HG03097 (cell line): ENCODE measurements at regions not wholly inside any gene's neighbourhood (a gene's known extent, or its start where the extent isn't known, plus 50 kb on each side); places are given as distances from the start of the nearest gene placed in this dataset.

Experiments used
- ATAC-seq: cut with Tn5 transposase; IDR thresholded peaks from one replicate; pipeline ENCODE4 v1.9.1; 2021; ENCODE audit not compliant: unreplicated experiment, low FRiP score

GRCh38 chr11:104370478-104370877 is 206.5 kb upstream of the PDGFD start:
- ATAC-seq = no peak

DNA sequence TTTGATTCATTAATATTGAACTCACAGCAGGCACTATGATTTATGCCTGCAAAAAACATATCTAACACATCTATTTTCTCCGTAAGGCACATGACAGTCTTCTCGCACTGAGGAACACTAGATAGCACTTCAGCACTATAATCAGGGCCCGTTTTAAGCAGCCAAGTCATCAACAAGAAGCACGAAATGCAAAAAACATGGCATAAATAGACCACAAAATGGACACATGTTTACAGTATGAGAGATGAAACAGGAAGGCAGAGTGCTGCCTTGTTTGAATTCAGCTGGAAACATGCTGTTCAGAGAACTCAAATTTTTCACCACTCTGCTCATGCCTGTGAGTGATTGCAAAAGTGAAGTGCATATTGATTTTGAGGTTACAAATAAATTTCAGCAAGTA is 205.8 kb upstream of the PDGFD start:
- ATAC-seq = no peak

DNA sequence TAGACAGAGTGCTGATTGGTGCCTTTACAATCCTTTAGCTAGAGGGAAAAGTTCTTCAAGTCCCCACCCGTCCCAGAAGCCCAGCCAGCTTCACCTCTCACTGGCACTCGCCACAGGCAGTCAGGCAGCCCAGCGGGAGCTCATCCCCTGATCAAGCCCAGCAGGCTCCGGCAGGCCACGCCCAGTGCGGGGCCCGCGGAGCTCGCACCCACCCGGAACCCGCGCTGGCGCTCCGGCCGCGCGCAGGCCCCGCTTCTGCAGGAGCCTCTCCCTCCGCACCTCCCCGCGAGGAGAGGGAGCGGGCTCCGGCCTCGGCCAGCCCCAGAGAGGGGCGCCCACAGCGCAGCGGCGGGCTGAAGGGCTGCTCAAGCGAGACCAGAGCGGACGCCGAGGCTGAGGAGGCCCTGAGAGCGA is 202.4 kb upstream of the PDGFD start:
- ATAC-seq = no peak

GRCh38 chr11:104365676-104366075 is 201.7 kb upstream of the PDGFD start:
- no peak for ATAC-seq

DNA sequence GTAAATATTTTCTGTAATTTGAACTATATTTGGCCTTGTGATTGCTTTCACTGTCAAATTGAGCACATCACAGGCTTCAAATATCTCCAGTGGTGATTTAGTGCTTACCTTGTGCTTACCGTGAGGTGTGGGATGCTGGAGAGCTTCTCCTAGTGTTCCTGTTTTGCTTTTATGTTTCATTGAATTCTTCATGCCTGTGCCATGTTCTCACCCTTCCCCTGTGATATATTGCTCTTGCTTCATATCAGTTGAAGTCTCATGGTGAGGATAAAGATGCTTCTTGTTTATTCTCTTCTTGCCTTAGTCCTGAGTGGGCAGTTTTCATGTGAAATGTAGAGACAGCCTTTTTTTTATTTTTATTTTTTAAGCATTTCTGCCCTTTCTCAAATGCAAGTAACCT is 198.0 kb upstream of the PDGFD start:
- no peak for ATAC-seq

DNA sequence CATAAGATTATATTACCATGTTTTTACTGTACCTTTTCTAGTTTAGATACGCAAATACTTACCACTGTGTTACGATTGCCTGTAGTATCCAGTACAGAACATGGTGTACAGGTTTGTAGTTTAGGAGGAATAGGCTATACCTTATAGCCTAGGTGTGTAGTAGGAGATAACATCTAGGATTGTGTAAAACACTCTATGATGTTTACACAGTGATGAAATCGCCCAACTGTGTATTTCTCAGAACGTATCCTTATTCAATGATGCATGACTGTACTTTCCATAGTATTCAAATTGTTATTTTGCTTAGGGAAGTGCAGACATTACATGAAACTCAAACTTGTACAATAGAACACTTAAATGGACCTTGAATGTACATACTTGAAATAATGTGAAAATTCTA is 188.1 kb upstream of the PDGFD start:
- ATAC-seq = no peak

DNA sequence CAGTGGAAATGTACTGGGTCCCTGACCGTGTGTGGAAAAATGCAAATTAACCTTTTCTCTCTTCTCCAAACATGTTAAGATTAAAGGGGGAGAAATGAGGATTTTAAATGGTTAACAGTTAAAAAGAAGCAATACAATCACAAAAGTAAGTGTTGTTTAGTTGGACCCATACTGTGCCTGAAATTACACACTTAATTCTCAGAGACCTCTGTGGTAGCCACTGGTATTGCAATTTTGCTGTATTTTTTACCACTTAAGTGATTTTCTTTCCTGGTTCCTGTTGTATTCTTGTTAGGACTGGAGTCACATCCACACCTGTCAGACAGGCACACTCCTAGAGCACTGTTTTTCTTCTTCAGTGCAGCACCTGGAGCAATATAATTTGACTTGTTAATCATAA is 179.6 kb upstream of the PDGFD start:
- ATAC-seq = no peak

GRCh38 chr11:104340590-104340989 is 176.6 kb upstream of the PDGFD start:
- no peak for ATAC-seq

GRCh38 chr11:104339380-104339831 is 175.5 kb upstream of the PDGFD start:
- no peak for ATAC-seq

DNA sequence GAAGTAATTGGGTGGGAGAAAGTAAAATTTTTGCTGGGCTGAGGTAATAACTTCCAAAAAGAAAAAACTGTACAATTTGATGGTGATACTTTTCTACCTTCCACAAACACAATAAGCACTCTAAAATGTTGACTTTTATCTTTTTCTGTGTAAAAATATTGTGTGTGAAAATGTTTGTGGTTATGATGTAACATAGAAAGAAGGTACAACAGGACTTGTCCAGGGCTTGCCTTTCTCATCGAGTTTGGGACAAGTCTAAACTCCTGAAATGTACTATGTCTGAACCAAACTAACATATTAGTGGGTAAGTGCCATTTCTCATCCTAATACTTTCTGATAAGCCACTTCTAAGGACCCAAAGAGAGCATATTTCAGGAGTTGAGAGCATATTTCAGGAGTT is 174.2 kb upstream of the PDGFD start:
- ATAC-seq = no peak

GRCh38 chr11:104337273-104337672 is 173.3 kb upstream of the PDGFD start:
- ATAC-seq = no peak

DNA sequence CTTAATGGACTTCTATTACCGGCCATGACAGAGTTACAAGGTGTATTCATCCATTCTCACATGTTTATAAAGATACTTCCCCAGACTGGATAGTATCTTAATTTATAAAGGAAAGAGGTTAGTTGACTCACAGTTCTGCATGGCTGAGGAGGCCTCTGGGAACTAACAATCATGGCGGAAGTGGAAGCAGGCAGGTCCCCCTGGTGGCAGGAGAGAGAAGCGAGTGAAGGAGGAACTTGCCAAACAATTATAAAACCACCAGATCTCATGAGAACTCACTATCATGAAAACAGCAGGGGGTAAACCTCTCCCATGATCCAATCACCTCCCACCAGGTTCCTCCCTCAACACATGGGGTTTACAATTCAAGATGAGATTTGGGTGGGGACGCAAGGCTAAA is 170.0 kb upstream of the PDGFD start:
- no peak for ATAC-seq

DNA sequence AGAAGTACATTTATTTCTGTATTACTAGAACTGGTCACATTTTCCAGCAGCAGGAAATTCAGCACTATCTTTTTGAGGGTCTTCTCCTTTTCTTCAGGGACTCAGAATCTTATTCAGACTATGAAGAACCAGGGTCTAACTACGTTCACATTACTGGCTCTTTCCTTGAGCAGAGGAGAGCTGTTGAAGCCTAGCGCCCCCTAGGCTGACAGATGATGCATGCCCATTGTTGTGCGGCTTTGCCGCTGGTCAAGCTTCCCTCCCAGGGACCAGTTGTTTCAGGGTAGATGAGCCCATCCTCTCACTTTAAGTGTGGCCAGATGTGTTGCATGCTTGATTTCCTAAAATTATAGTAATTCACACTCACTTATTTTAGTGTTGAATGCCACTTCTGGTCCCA is 168.2 kb upstream of the PDGFD start:
- ATAC-seq = no peak

DNA sequence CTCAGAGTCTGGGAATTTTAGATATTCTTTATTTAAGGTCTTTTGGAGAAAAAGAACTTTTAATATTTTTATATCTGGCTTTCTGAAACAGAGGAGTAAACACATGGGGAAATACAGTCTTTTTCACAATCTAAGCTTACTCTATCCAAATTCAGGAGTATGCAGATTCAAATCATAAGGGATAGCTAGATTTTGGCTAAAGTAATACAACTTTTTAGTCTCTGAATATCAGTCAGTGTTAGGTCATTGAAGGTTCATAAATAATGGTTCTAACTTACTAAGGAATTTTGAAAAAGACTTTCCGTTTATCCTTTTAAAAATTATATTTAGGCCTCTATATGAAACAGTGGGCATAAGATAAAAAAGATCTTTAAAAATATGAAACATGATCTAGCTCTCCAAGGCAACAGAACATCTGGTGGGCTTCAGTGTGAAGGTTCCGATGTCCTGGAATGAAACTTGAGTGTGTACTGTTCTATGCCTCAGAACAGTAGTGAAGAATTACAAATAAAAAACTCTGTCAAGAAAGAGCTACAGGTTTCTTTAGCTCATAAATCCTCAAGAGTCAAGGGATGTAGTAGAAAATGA is 165.2 kb upstream of the PDGFD start:
- no peak for ATAC-seq

DNA sequence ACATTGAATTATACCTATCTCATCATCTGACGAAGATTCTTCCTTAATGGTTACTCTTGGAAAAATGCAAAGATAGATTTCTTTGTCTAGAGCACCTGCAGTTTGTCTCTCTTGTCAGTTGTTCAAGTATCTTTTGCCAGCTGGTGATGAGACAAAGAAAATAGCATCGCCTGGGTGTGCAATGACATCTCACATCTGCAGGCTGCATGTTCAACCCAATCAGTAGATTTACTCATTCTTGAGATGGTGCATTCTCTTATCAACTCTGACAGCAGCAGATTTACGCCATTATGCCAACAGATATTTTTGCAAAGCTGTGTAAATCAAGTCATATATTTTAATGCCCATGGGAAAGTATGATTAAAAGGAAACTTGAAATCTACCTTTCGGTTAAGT is 164.6 kb upstream of the PDGFD start:
- no peak for ATAC-seq

DNA sequence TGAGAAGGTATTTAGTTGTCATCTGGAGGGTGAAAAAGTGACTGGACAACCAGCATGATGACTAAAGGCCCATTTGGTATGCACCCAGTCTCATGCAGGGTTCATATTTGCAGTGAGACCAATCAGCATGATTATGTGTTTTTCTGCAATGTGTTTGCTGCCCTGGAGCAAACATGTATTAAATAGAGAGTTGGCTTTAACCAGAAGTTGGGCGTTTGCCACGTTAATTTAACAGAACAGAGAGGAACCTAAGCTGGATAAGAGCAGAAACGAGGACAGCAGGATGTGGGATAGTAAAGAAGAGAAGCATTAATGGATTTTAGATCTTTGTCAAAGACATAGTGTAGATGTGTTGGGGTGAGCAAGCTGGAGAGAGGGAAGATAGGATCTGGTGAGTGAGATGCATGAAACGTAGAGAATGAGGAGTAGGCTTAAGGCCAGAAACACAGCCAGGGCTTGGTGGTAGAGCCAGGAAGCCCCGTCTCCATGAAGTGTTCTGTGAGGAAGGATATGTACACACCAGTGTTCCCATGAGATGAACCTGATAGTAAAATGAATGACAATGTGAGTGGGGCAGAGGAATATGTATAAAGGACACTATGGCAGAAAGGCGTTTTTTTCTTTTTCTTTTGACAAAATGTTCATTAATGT is 164.0 kb upstream of the PDGFD start:
- ATAC-seq = no peak

DNA sequence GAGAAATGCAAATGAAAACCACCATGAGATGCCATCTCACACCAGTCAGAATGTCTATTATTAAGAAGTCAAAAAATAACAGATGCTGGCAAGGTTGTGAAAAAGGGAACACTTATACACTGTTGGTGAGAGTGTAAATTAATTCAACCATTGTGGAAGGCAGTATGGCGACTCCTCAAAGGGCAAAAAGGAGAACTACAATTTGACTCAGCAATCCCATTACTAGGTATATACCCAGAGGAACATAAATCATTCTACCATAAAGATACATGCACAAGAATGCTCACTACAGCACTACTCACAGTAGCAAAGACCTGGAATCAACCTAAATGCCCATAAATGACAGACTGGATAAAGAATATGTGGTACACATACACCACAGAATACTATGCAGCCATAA is 161.1 kb upstream of the PDGFD start:
- ATAC-seq = no peak

DNA sequence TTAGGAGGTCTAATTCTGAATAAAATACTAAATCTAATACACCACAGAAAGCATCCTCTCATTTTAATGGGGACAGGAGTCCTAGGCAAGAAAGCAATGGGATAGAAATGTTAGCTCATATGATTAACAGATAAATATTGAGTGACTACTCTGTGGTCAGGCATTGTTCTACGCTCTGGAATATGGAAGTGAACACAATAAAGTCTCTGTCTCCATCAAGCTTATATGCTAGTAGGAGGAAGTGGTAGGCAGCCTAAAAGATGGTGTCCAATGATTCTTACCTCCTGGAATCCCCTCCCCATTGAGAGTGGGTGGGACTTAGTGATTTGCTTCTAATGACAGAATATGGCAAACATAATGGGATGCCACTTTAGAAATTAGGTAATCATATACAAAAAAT is 160.3 kb upstream of the PDGFD start:
- no peak for ATAC-seq

GRCh38 chr11:104323841-104324240 is 159.9 kb upstream of the PDGFD start:
- no peak for ATAC-seq

DNA sequence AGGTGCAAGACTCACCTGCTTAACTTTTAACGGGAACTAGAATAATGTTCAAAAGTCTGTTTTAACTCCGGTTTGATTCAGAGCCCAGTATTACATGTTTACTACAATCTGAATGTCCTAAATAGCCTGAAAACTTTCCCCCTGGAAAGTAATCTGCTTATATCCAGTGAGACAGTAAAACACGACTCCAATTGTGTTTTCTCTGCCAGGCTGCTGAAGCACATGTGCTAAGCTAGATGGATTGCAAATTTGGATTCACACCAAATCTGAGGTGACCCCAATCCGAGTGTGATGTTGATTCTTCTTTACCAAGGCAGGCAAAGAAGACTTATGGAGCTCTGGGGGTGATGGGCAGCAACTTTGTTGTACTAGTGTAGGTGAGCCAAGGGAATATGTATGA is 158.7 kb upstream of the PDGFD start:
- no peak for ATAC-seq

DNA sequence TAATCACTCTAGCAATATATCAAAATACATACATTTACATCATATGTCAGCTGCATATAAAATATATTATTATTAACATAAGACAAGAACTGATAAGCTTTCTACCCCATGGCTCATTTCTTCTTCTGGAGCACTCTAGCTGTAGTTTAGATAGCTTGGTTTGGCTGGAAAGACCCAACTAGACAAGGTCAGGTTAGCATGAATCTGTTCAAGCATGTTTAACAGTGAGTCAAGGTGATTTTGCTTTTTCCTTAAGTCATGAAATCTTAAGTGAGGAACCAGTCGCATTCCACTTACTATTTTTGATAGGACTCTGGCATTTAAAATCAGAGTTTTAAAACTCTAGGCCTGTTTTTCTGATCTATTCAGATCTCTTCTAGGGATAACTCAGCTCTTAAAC is 157.0 kb upstream of the PDGFD start:
- no peak for ATAC-seq

GRCh38 chr11:104320097-104320496 is 156.2 kb upstream of the PDGFD start:
- ATAC-seq = no peak

DNA sequence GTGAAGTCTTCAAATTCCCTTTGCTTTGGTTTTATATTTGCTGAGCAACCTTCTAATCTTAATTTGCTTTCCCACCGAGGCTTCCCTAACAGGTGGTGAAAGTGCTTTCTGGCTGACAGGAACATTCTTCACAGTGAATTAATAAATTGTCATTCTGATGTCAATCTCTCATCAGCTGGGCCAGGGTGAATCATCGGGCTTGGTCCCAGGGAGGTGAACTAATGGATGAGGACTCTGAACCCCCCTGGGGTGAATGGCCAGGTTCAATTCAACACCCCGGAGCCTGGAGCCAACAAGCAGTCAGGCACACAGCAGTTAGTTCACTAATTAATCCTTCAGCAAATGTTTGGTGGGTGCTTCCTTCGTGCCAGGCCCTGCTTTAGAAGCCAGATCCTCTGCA is 155.4 kb upstream of the PDGFD start:
- no peak for ATAC-seq
